SK-N-SH (cell line): ENCODE measurements at regions not wholly inside any gene's neighbourhood (a gene's known extent, or its start where the extent isn't known, plus 50 kb on each side); places are given as distances from the start of the nearest gene placed in this dataset.

ENCODE experiments used
- CTCF ChIA-PET: fragments of 300-600, 350-600 bp; formaldehyde crosslinking; extraction: SDS; loops from one replicate; lab custom pipeline; 2021; lab: Yijun Ruan, JAX
- POLR2A ChIA-PET: fragments of 350-600 bp; sonication (Branson Sonifier 250); formaldehyde crosslinking; extraction: SDS; loops from one replicate; lab custom pipeline; 2020; ENCODE audit warnings: antibody characterized with exemption, inconsistent platforms; lab: Yijun Ruan, JAX
- DNase-seq: peaks from one replicate; pipeline ENCODE4 v3.0.0; 2012
- H2AFZ ChIP-seq: fragments of 200-600 bp; sonication (generic); 2 replicates; pipeline ENCODE4 v1.8.1; 2016; ENCODE audit warnings: antibody characterized with exemption, mild to moderate bottlenecking, low read depth
- H3F3A ChIP-seq: fragments of 200-600 bp; sonication (generic); replicated peaks from 2 replicates; pipeline ENCODE3; 2016; ENCODE audit warnings: antibody characterized with exemption, mild to moderate bottlenecking; ENCODE audit not compliant: insufficient read depth
- H3K27ac ChIP-seq, 2 experiments: fragments of 200-500 bp in 1 of 2; fragments of 200-600 bp in 1 of 2; sonication (Bioruptor generic) in 1 of 2; sonication (generic), shearing (Covaris generic) in 1 of 2; 2 replicates each; pipeline versions ENCODE4 v1.5.1 to v1.6.1; 2014 to 2016; ENCODE audit warnings: low read depth in 2 of 2, inconsistent platforms in 1 of 2, low read length in 1 of 2, mild to moderate bottlenecking in 1 of 2, mixed read lengths in 1 of 2
- H3K27me3 ChIP-seq: fragments of 200-600 bp; sonication (generic), shearing (Covaris generic); 2 replicates; pipeline ENCODE4 v1.6.1; 2016; ENCODE audit warnings: mixed run types; ENCODE audit not compliant: insufficient read depth
- H3K36me3 ChIP-seq, 2 experiments: fragments of 200-500 bp in 1 of 2; fragments of 200-600 bp in 1 of 2; sonication (Bioruptor generic) in 1 of 2; sonication (generic) in 1 of 2; replicated peaks in 1 of 2; 2 replicates each; pipeline versions ENCODE3 to v1.5.1; 2014 to 2016; ENCODE audit warnings: low read length in 1 of 2, mild to moderate bottlenecking in 1 of 2; ENCODE audit not compliant: insufficient read depth in 2 of 2, control insufficient read depth in 1 of 2
- H3K4me1 ChIP-seq, 2 experiments: fragments of 200-500 bp in 1 of 2; fragments of 200-600 bp in 1 of 2; sonication (Bioruptor generic) in 1 of 2; sonication (generic), shearing (Covaris generic) in 1 of 2; 2 replicates each; pipeline versions ENCODE4 v1.5.1 to v1.6.1; 2014 to 2016; ENCODE audit warnings: low read depth in 1 of 2, low read length in 1 of 2, mixed run types in 1 of 2; ENCODE audit not compliant: insufficient read depth in 2 of 2, control insufficient read depth in 1 of 2
- H3K4me2 ChIP-seq: fragments of 200-600 bp; sonication (generic), shearing (Covaris generic); 2 replicates; pipeline ENCODE4 v1.6.1; 2017; ENCODE audit warnings: mixed run types
- H3K4me3 ChIP-seq, 2 experiments: fragments of 200-500 bp in 1 of 2; fragments of 200-600 bp in 1 of 2; sonication (Bioruptor generic) in 1 of 2; sonication (generic), shearing (Covaris generic) in 1 of 2; 2 replicates each; pipeline versions ENCODE4 v1.5.1 to v1.8.1; 2014 to 2016; ENCODE audit warnings: low read depth in 2 of 2, inconsistent platforms in 1 of 2, low read length in 1 of 2, mild to moderate bottlenecking in 1 of 2, mixed read lengths in 1 of 2, moderate library complexity in 1 of 2
- H3K79me2 ChIP-seq: fragments of 200-600 bp; sonication (generic); 2 replicates; pipeline ENCODE4 v1.8.1; 2017; ENCODE audit warnings: mild to moderate bottlenecking; ENCODE audit not compliant: insufficient read depth
- H3K9ac ChIP-seq: fragments of 200-600 bp; sonication (generic); 2 replicates; pipeline ENCODE4 v1.6.1; 2017; ENCODE audit warnings: mixed run types
- H3K9me2 ChIP-seq: fragments of 200-600 bp; sonication (generic); 2 replicates; pipeline ENCODE4 v1.6.1; 2017; ENCODE audit warnings: mixed run types
- H3K9me3 ChIP-seq: fragments of 200-600 bp; sonication (generic); 2 replicates; pipeline ENCODE4 v1.6.1; 2017; ENCODE audit warnings: mixed run types, mild to moderate bottlenecking, moderate library complexity
- H4K20me1 ChIP-seq: fragments of 200-600 bp; sonication (generic); 2 replicates; pipeline ENCODE4 v1.6.1; 2017; ENCODE audit warnings: mild to moderate bottlenecking, mixed run types; ENCODE audit not compliant: insufficient read depth
- CTCF ChIP-seq: fragments of 200-600 bp; sonication (generic); IDR thresholded peaks from 2 replicates; pipeline ENCODE4 v1.6.1; 2017; ENCODE audit warnings: antibody characterized with exemption, mild to moderate bottlenecking, moderate library complexity
- ELF1 ChIP-seq: IDR thresholded peaks from 2 replicates; pipeline ENCODE4 v1.4.0; 2012
- EP300 ChIP-seq, 2 experiments: IDR thresholded peaks; 2 replicates each; pipeline versions ENCODE4 v1.4.0 to v1.6.1; 2012; ENCODE audit warnings: borderline replicate concordance in 1 of 2, low read depth in 1 of 2, low read length in 1 of 2
- GATA2 ChIP-seq: sonication (generic); formaldehyde crosslinking; IDR thresholded peaks from 2 replicates; pipeline ENCODE4 v1.5.0; 2020; ENCODE audit warnings: mild to moderate bottlenecking, missing genetic modification reagents
- JUND ChIP-seq: IDR thresholded peaks from 2 replicates; pipeline ENCODE4 v1.4.0; 2012
- MEF2A ChIP-seq: IDR thresholded peaks from 2 replicates; pipeline ENCODE4 v1.4.0; 2012; ENCODE audit warnings: low read depth, borderline replicate concordance
- MXI1 ChIP-seq: IDR thresholded peaks from 2 replicates; pipeline ENCODE4 v1.6.1; 2012; ENCODE audit warnings: mild to moderate bottlenecking, low read depth, low read length, improper control_type of control experiment
- RAD21 ChIP-seq: IDR thresholded peaks from 2 replicates; pipeline ENCODE4 v1.6.1; 2012; ENCODE audit warnings: mild to moderate bottlenecking, low read length
- REST ChIP-seq: IDR thresholded peaks from 2 replicates; pipeline ENCODE4 v1.6.1; 2012; ENCODE audit warnings: mild to moderate bottlenecking, low read depth, low read length, moderate library complexity
- RFX5 ChIP-seq: IDR thresholded peaks from 2 replicates; pipeline ENCODE4 v1.6.1; 2012; ENCODE audit warnings: mild to moderate bottlenecking, improper control_type of control experiment, low read length
- RXRA ChIP-seq: IDR thresholded peaks from 2 replicates; pipeline ENCODE4 v1.4.0; 2012; ENCODE audit warnings: low read depth, mild to moderate bottlenecking, borderline replicate concordance
- SIN3A ChIP-seq: IDR thresholded peaks from 2 replicates; pipeline ENCODE4 v1.6.1; 2012; ENCODE audit warnings: low read depth, mild to moderate bottlenecking, low read length, moderate library complexity, borderline replicate concordance
- SMC3 ChIP-seq: IDR thresholded peaks from 2 replicates; pipeline ENCODE4 v1.6.1; 2012; ENCODE audit warnings: low read depth, low read length, improper control_type of control experiment
- TEAD4 ChIP-seq: IDR thresholded peaks from 2 replicates; pipeline ENCODE4 v1.4.0; 2012; ENCODE audit warnings: mild to moderate bottlenecking, borderline replicate concordance; ENCODE audit not compliant: insufficient read depth
- USF1 ChIP-seq: IDR thresholded peaks from 2 replicates; pipeline ENCODE4 v1.4.0; 2012; ENCODE audit warnings: low read depth, borderline replicate concordance
- ZBTB33 ChIP-seq: IDR thresholded peaks from 2 replicates; pipeline ENCODE4 v1.4.0; 2012; ENCODE audit warnings: low read depth, borderline replicate concordance
- WGBS: methylation state at CpG from one replicate; pipeline ENCODE4 v1.1.6; 2017; ENCODE audit warnings: low lambda C conversion rate; 5-methylcytosine and 5-hydroxymethylcytosine counted together

DNA sequence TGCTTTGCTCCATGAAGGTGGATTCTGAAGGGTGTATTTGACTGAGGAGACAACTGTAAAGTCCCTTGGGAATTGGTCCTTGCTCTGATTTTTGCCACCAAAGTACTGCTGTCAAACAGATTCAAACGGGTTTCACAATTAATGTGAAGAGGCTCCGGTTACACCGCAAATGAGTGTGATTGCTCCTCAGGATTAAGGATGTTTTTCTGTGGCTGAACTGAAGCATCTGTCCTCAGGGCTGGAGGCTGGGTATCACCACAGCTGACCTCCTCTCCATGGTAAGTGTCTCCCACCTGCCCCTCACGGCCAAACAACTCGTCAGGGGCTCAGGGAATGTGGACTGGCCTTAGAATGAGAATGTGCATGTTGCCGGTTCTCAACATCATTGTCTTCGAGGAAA, 130.4 kb upstream of the NDUFV2 start:
- Histone ChIP-seq H4K20me1 (no peaks in the 10 kb centered on the region), H3F3A (no peaks in the 10 kb centered on the region), H3K27ac (no peak overlapping the region), H2AFZ (no peak overlapping the region), H3K4me1 (no peaks in the 10 kb centered on the region; a peak in 1 of 4 replicates), H3K4me2 (no peak overlapping the region), H3K9me2 (no peaks in the 10 kb centered on the region), H3K9me3 (no peaks in the 10 kb centered on the region), H3K27me3 (no peaks in the 10 kb centered on the region), H3K9ac (no peak overlapping the region), H3K79me2 (no peaks in the 10 kb centered on the region), H3K4me3 (no peak overlapping the region), H3K36me3 (no peaks in the 10 kb centered on the region)
- no peak for DNase-seq
- ChIA-PET CTCF (interaction anchor here (1.1 to 1.4 kb wide), 2 partner anchors 10 to 11 kb away, joined by 3 to 4 read pairs; no protein-coding TSS in a partner anchor), POLR2A (no interaction called here)
- 91% methylated on average over 7 of the region's 7 CpGs for WGBS
- TF ChIP-seq RXRA (no peak), RFX5 (no peak), EP300 (IDR thresholded peaks at IDR 0.05; ENCODE audit: borderline replicate concordance in 1 of 2, low read depth in 1 of 2, low read length in 1 of 2) (no peak), CTCF (no peak), REST (no peak), TEAD4 (no peak), MEF2A (no peak), SMC3 (no peak), GATA2 (CRISPR knock-in tag) (no peak), MXI1 (no peak), JUND (no peak)

GRCh38 chr18:8974279-8974678, 128.2 kb upstream of the NDUFV2 start:
- Histone ChIP-seq H3K9me3 (no peaks in the 10 kb centered on the region), H3K9ac (no peak overlapping the region), H3K4me1 (no peaks in the 10 kb centered on the region; a peak in 1 of 4 replicates), H3F3A (peaks cover 2% of the 10 kb centered on the region), H3K27ac (no peak overlapping the region), H3K79me2 (no peaks in the 10 kb centered on the region), H2AFZ (no peak overlapping the region), H3K36me3 (no peaks in the 10 kb centered on the region), H3K27me3 (no peaks in the 10 kb centered on the region), H3K4me2 (no peak overlapping the region), H4K20me1 (no peaks in the 10 kb centered on the region), H3K4me3 (no peak overlapping the region), H3K9me2 (no peaks in the 10 kb centered on the region)
- no peak for DNase-seq
- WGBS: 90% methylated on average over 4 of the region's 4 CpGs
- CTCF ChIA-PET: no interaction called here
- POLR2A ChIA-PET: no interaction called here
- no peak for TF ChIP-seq SIN3A
- no peak for TF ChIP-seq USF1
- TF ChIP-seq REST: no peak
- TF ChIP-seq RAD21: no peak
- no peak for TF ChIP-seq EP300 (IDR thresholded peaks at IDR 0.05; ENCODE audit: borderline replicate concordance in 1 of 2, low read depth in 1 of 2, low read length in 1 of 2)
- TF ChIP-seq ELF1: no peak
- TF ChIP-seq ZBTB33: no peak
